ENCODE measurements at regions not wholly inside any gene's neighbourhood (a gene's known extent, or its start where the extent isn't known, plus 50 kb on each side); places are given as distances from the start of the nearest gene placed in this dataset.

- TF ChIP-seq POLR2A (IDR thresholded peaks at IDR 0.05) (no peak), CTCF (IDR thresholded peaks at IDR 0.05) (no peak), EP300 (IDR thresholded peaks at IDR 0.05) (no peak)
Observed at GRCh38 chr4:188452097-188452496, 312.9 kb downstream of the TRIML1 start.
